ENCODE measurements at regions not wholly inside any gene's neighbourhood (a gene's known extent, or its start where the extent isn't known, plus 50 kb on each side); places are given as distances from the start of the nearest gene placed in this dataset.

GRCh38 chr13:85461621-85462020, 337.6 kb downstream of the SLITRK6 start:
- H3K27me3 ChIP-seq: no peaks in the 10 kb centered on the region
- H3K36me3 ChIP-seq: no peaks in the 10 kb centered on the region
- DNase-seq: no peak
- H3K4me3 ChIP-seq: no peak overlapping the region
- H3K9me3 ChIP-seq (replicated peaks): no peaks in the 10 kb centered on the region
- no peaks in the 10 kb centered on the region for H3K4me1 ChIP-seq
- no peak overlapping the region for H3K27ac ChIP-seq

- no peaks in the 10 kb centered on the region for H3K4me1 ChIP-seq
These were observed 353.7 kb downstream of the SLITRK6 start for GRCh38 chr13:85445534-85445933.

GRCh38 chr13:85441975-85442374, 357.2 kb downstream of the SLITRK6 start:
- Histone ChIP-seq H3K9me3 (replicated peaks) (no peaks in the 10 kb centered on the region), H3K27me3 (no peaks in the 10 kb centered on the region), H3K36me3 (no peaks in the 10 kb centered on the region), H3K4me3 (no peak overlapping the region), H3K27ac (no peak overlapping the region), H3K4me1 (no peaks in the 10 kb centered on the region)
- no peak for DNase-seq

More at GRCh38 chr13:85445534-85445933, 353.7 kb downstream of the SLITRK6 start:
- H3K9me3 ChIP-seq (replicated peaks): no peaks in the 10 kb centered on the region
- no peak for DNase-seq
- H3K36me3 ChIP-seq: no peaks in the 10 kb centered on the region
- no peak overlapping the region for H3K27ac ChIP-seq
- H3K4me3 ChIP-seq: no peak overlapping the region
- no peaks in the 10 kb centered on the region for H3K27me3 ChIP-seq

- no peaks in the 10 kb centered on the region for H3K36me3 ChIP-seq
- no peaks in the 10 kb centered on the region for H3K27me3 ChIP-seq
- no peak for DNase-seq
These were observed 357.9 kb downstream of the SLITRK6 start for GRCh38 chr13:85441364-85441763.

GRCh38 chr13:85436029-85436428, 363.2 kb downstream of the SLITRK6 start:
- no peaks in the 10 kb centered on the region for H3K27me3 ChIP-seq
- H3K36me3 ChIP-seq: no peaks in the 10 kb centered on the region
- no peak for DNase-seq
- no peak overlapping the region for H3K27ac ChIP-seq
- H3K9me3 ChIP-seq (replicated peaks): no peaks in the 10 kb centered on the region
- no peaks in the 10 kb centered on the region for H3K4me1 ChIP-seq
- H3K4me3 ChIP-seq: no peak overlapping the region

More at GRCh38 chr13:85441364-85441763, 357.9 kb downstream of the SLITRK6 start:
- H3K27ac ChIP-seq: no peak overlapping the region
- no peaks in the 10 kb centered on the region for H3K4me1 ChIP-seq
- no peaks in the 10 kb centered on the region for H3K9me3 ChIP-seq (replicated peaks)
- H3K4me3 ChIP-seq: no peak overlapping the region

- no peak for DNase-seq
- Histone ChIP-seq H3K9me3 (replicated peaks) (no peaks in the 10 kb centered on the region), H3K4me3 (no peak overlapping the region), H3K36me3 (no peaks in the 10 kb centered on the region), H3K27me3 (no peaks in the 10 kb centered on the region), H3K4me1 (no peaks in the 10 kb centered on the region), H3K27ac (no peak overlapping the region)
These were observed 364.3 kb downstream of the SLITRK6 start for GRCh38 chr13:85434927-85435326.

GRCh38 chr13:85432881-85433280, 366.3 kb downstream of the SLITRK6 start:
- Histone ChIP-seq H3K27ac (no peak overlapping the region), H3K4me1 (no peaks in the 10 kb centered on the region), H3K36me3 (no peaks in the 10 kb centered on the region), H3K9me3 (replicated peaks) (no peaks in the 10 kb centered on the region), H3K27me3 (no peaks in the 10 kb centered on the region), H3K4me3 (no peak overlapping the region)
- DNase-seq: no peak

- no peak overlapping the region for H3K27ac ChIP-seq
- DNase-seq: no peak
- no peaks in the 10 kb centered on the region for H3K9me3 ChIP-seq (replicated peaks)
- H3K4me3 ChIP-seq: no peak overlapping the region
- no peaks in the 10 kb centered on the region for H3K4me1 ChIP-seq
- H3K27me3 ChIP-seq: no peaks in the 10 kb centered on the region
- no peaks in the 10 kb centered on the region for H3K36me3 ChIP-seq
These were observed 367.5 kb downstream of the SLITRK6 start for GRCh38 chr13:85431720-85432119.

- DNase-seq: no peak
- no peak overlapping the region for H3K4me3 ChIP-seq
These were observed 368.9 kb downstream of the SLITRK6 start for GRCh38 chr13:85430216-85430794.

GRCh38 chr13:85427416-85427815, 371.8 kb downstream of the SLITRK6 start:
- Histone ChIP-seq H3K4me3 (no peak overlapping the region), H3K27me3 (no peaks in the 10 kb centered on the region), H3K4me1 (no peaks in the 10 kb centered on the region), H3K9me3 (replicated peaks) (no peaks in the 10 kb centered on the region), H3K27ac (no peak overlapping the region), H3K36me3 (no peaks in the 10 kb centered on the region)
- DNase-seq: no peak

More at GRCh38 chr13:85430216-85430794, 368.9 kb downstream of the SLITRK6 start:
- no peaks in the 10 kb centered on the region for H3K36me3 ChIP-seq
- H3K27me3 ChIP-seq: no peaks in the 10 kb centered on the region
- no peaks in the 10 kb centered on the region for H3K9me3 ChIP-seq (replicated peaks)
- no peaks in the 10 kb centered on the region for H3K4me1 ChIP-seq
- no peak overlapping the region for H3K27ac ChIP-seq

- no peak overlapping the region for H3K4me3 ChIP-seq
- no peak for DNase-seq
- no peaks in the 10 kb centered on the region for H3K36me3 ChIP-seq
- no peak overlapping the region for H3K27ac ChIP-seq
- H3K27me3 ChIP-seq: no peaks in the 10 kb centered on the region
- no peaks in the 10 kb centered on the region for H3K9me3 ChIP-seq (replicated peaks)
- H3K4me1 ChIP-seq: no peaks in the 10 kb centered on the region
These were observed 379.1 kb downstream of the SLITRK6 start for GRCh38 chr13:85420136-85420535.

GRCh38 chr13:85419611-85420010, 379.6 kb downstream of the SLITRK6 start:
- no peak for DNase-seq
- H3K4me1 ChIP-seq: no peaks in the 10 kb centered on the region

GRCh38 chr13:85417807-85418206, 381.4 kb downstream of the SLITRK6 start:
- Histone ChIP-seq H3K36me3 (no peaks in the 10 kb centered on the region), H3K27ac (no peak overlapping the region), H3K4me1 (no peaks in the 10 kb centered on the region), H3K4me3 (no peak overlapping the region), H3K9me3 (replicated peaks) (no peaks in the 10 kb centered on the region), H3K27me3 (no peaks in the 10 kb centered on the region)
- no peak for DNase-seq

More at GRCh38 chr13:85419611-85420010, 379.6 kb downstream of the SLITRK6 start:
- no peaks in the 10 kb centered on the region for H3K36me3 ChIP-seq
- no peaks in the 10 kb centered on the region for H3K27me3 ChIP-seq
- H3K9me3 ChIP-seq (replicated peaks): no peaks in the 10 kb centered on the region
- H3K27ac ChIP-seq: no peak overlapping the region
- no peak overlapping the region for H3K4me3 ChIP-seq

- no peak overlapping the region for H3K4me3 ChIP-seq
These were observed 385.6 kb downstream of the SLITRK6 start for GRCh38 chr13:85413664-85414063.

GRCh38 chr13:85412448-85412847, 386.8 kb downstream of the SLITRK6 start:
- Histone ChIP-seq H3K4me1 (no peaks in the 10 kb centered on the region), H3K27ac (no peak overlapping the region), H3K36me3 (no peaks in the 10 kb centered on the region), H3K4me3 (no peak overlapping the region), H3K27me3 (no peaks in the 10 kb centered on the region), H3K9me3 (replicated peaks) (no peaks in the 10 kb centered on the region)
- DNase-seq: no peak

More at GRCh38 chr13:85413664-85414063, 385.6 kb downstream of the SLITRK6 start:
- no peaks in the 10 kb centered on the region for H3K4me1 ChIP-seq
- no peaks in the 10 kb centered on the region for H3K9me3 ChIP-seq (replicated peaks)
- H3K27ac ChIP-seq: no peak overlapping the region
- H3K36me3 ChIP-seq: no peaks in the 10 kb centered on the region
- DNase-seq: no peak
- no peaks in the 10 kb centered on the region for H3K27me3 ChIP-seq

GRCh38 chr13:85411591-85411990, 387.6 kb downstream of the SLITRK6 start:
- no peak overlapping the region for H3K27ac ChIP-seq
- no peak for DNase-seq
- no peaks in the 10 kb centered on the region for H3K27me3 ChIP-seq
- no peaks in the 10 kb centered on the region for H3K9me3 ChIP-seq (replicated peaks)
- H3K36me3 ChIP-seq: no peaks in the 10 kb centered on the region
- H3K4me3 ChIP-seq: no peak overlapping the region
- H3K4me1 ChIP-seq: no peaks in the 10 kb centered on the region

All from SJCRH30 (cell line).